Mesenchymal stem cell (in vitro differentiated cells and primary cell): ENCODE measurements at regions not wholly inside any gene's neighbourhood (a gene's known extent, or its start where the extent isn't known, plus 50 kb on each side); places are given as distances from the start of the nearest gene placed in this dataset.

Source experiments
- DNase-seq: peaks from one replicate; pipeline ENCODE4 v3.0.0-alpha.2; 2013
- H2AFZ ChIP-seq: one replicate; pipeline ENCODE4 v1.6.1; 2013; ENCODE audit warnings: low read depth, mild to moderate bottlenecking, control low read depth, inconsistent platforms, low read length, moderate library complexity
- H2AK5ac ChIP-seq: 2 replicates; pipeline ENCODE4 v1.6.1; 2013; ENCODE audit warnings: low read length, moderate library complexity, mild to moderate bottlenecking, inconsistent platforms; ENCODE audit not compliant: severe bottlenecking
- H2BK120ac ChIP-seq: one replicate; pipeline ENCODE4 v1.6.1; 2013; ENCODE audit warnings: low read depth, mild to moderate bottlenecking, inconsistent platforms, low read length, moderate library complexity
- H2BK12ac ChIP-seq, 2 experiments: one replicate each; pipeline ENCODE4 v1.6.1; 2013; ENCODE audit warnings: inconsistent platforms in 2 of 2, low read length in 2 of 2, mild to moderate bottlenecking in 2 of 2, moderate library complexity in 2 of 2, control low read depth in 1 of 2
- H2BK15ac ChIP-seq: one replicate; pipeline ENCODE4 v1.6.1; 2013; ENCODE audit warnings: mild to moderate bottlenecking, low read depth, inconsistent platforms; ENCODE audit not compliant: poor library complexity, severe bottlenecking
- H2BK5ac ChIP-seq: 2 replicates; pipeline ENCODE4 v1.6.1; 2013; ENCODE audit warnings: low read depth, mild to moderate bottlenecking, low read length, control low read depth, inconsistent platforms; ENCODE audit not compliant: poor library complexity, severe bottlenecking
- H3K14ac ChIP-seq, 2 experiments: one replicate each; pipeline ENCODE4 v1.6.1; 2013; ENCODE audit warnings: inconsistent platforms in 2 of 2, low read length in 2 of 2, control low read depth in 1 of 2, mild to moderate bottlenecking in 1 of 2, moderate library complexity in 1 of 2
- H3K18ac ChIP-seq, 2 experiments: one replicate each; pipeline ENCODE4 v1.6.1; 2013; ENCODE audit warnings: inconsistent platforms in 2 of 2, low read length in 2 of 2, control low read depth in 1 of 2, low read depth in 1 of 2, mild to moderate bottlenecking in 1 of 2
- H3K23ac ChIP-seq, 2 experiments: one replicate each; pipeline ENCODE4 v1.6.1; 2013; ENCODE audit warnings: inconsistent platforms in 2 of 2, low read length in 2 of 2, mild to moderate bottlenecking in 2 of 2, moderate library complexity in 2 of 2, control low read depth in 1 of 2
- H3K27ac ChIP-seq: 2 replicates; pipeline ENCODE4 v1.5.1; 2013; ENCODE audit warnings: mild to moderate bottlenecking, moderate library complexity, low read length, control low read depth, inconsistent platforms; ENCODE audit not compliant: poor library complexity, severe bottlenecking
- H3K27me3 ChIP-seq, 2 experiments: 2 replicates each; pipeline versions ENCODE4 v1.6.1 to v1.7.0; 2013; ENCODE audit warnings: low read length in 2 of 2, mild to moderate bottlenecking in 2 of 2, moderate library complexity in 2 of 2, control low read depth in 1 of 2, inconsistent platforms in 1 of 2; ENCODE audit not compliant: control insufficient read depth in 1 of 2, insufficient read depth in 1 of 2
- H3K36me3 ChIP-seq, 2 experiments: 2 replicates each; pipeline versions ENCODE4 v1.6.1 to v1.7.0; 2013; ENCODE audit warnings: low read length in 2 of 2, control low read depth in 1 of 2, inconsistent platforms in 1 of 2, low read depth in 1 of 2, mild to moderate bottlenecking in 1 of 2; ENCODE audit not compliant: insufficient read depth in 2 of 2, control insufficient read depth in 1 of 2
- H3K4ac ChIP-seq, 2 experiments: one replicate each; pipeline ENCODE4 v1.6.1; 2013; ENCODE audit warnings: inconsistent platforms in 2 of 2, low read length in 2 of 2, mild to moderate bottlenecking in 2 of 2, moderate library complexity in 2 of 2, control low read depth in 1 of 2, low read depth in 1 of 2
- H3K4me1 ChIP-seq: 2 replicates; pipeline ENCODE4 v1.6.1; 2013; ENCODE audit warnings: low read depth, low read length, control low read depth; ENCODE audit not compliant: control insufficient read depth, insufficient read depth
- H3K4me2 ChIP-seq: 2 replicates; pipeline ENCODE4 v1.6.1; 2013; ENCODE audit warnings: low read length, mild to moderate bottlenecking, inconsistent platforms; ENCODE audit not compliant: poor library complexity, severe bottlenecking
- H3K4me3 ChIP-seq, 2 experiments: 2 replicates each; pipeline versions ENCODE4 v1.5.1 to v1.7.0; 2013; ENCODE audit warnings: low read length in 2 of 2, mild to moderate bottlenecking in 2 of 2, control low read depth in 1 of 2, low read depth in 1 of 2; ENCODE audit not compliant: insufficient read depth in 1 of 2
- H3K79me1 ChIP-seq: replicated peaks from 2 replicates; pipeline ENCODE4 v1.6.1; 2013; ENCODE audit warnings: mild to moderate bottlenecking, control low read depth, low read length, inconsistent platforms; ENCODE audit not compliant: poor library complexity, severe bottlenecking
- H3K9ac ChIP-seq: 2 replicates; pipeline ENCODE4 v1.7.0; 2013; ENCODE audit warnings: mild to moderate bottlenecking, low read length, moderate library complexity
- H3K9me3 ChIP-seq: 2 replicates; pipeline ENCODE4 v1.7.0; 2013; ENCODE audit warnings: mild to moderate bottlenecking, low read length; ENCODE audit not compliant: control insufficient read depth
- H4K8ac ChIP-seq: one replicate; pipeline ENCODE4 v1.6.1; 2013; ENCODE audit warnings: inconsistent platforms, mild to moderate bottlenecking, low read length, moderate library complexity
- H4K91ac ChIP-seq: one replicate; pipeline ENCODE4 v1.6.1; 2013; ENCODE audit warnings: mild to moderate bottlenecking, low read length, inconsistent platforms
- WGBS: methylation state at CpG from one replicate; pipeline ENCODE4 v1.1.7; 2013; ENCODE audit warnings: mixed read lengths; 5-methylcytosine and 5-hydroxymethylcytosine counted together

- DNase-seq, result no peak
- Histone ChIP-seq H2AK5ac (no peak overlapping the region), H4K91ac (no peak overlapping the region), H3K9me3 (no peaks in the 10 kb centered on the region), H2BK15ac (no peak overlapping the region), H2BK5ac (no peak overlapping the region), H3K4me1 (no peaks in the 10 kb centered on the region), H3K4me2 (no peak overlapping the region), H3K14ac (no peak overlapping the region), H3K23ac (no peak overlapping the region), H3K27ac (no peak overlapping the region), H2AFZ (no peak overlapping the region), H2BK120ac (no peak overlapping the region), H3K18ac (no peak overlapping the region), H3K9ac (no peak overlapping the region), H2BK12ac (no peak overlapping the region), H3K79me1 (no peaks in the 10 kb centered on the region), H4K8ac (no peak overlapping the region), H3K27me3 (no peaks in the 10 kb centered on the region), H3K36me3 (no peaks in the 10 kb centered on the region), H3K4me3 (no peak overlapping the region), H3K4ac (no peak overlapping the region)
- 100% methylated on average over 1 of the region's 3 CpGs for WGBS
These were observed 619.4 kb upstream of the CHAC2 start for GRCh38 chr2:53148221-53148620.

- no peak overlapping the region for H2AFZ ChIP-seq
- peak overlapping the region; percentile 58 for H3K27ac ChIP-seq
- no peak overlapping the region for H4K91ac ChIP-seq
- peak overlapping the region in 1 of 2 experiments; percentile 66 for H2BK12ac ChIP-seq
- H2AK5ac ChIP-seq, result peak overlapping the region; percentile 99
- no peak overlapping the region for H3K4me3 ChIP-seq
- peak; percentile 13 for DNase-seq
- no peaks in the 10 kb centered on the region for H3K79me1 ChIP-seq
- H3K4me1 ChIP-seq, result peaks cover 1% of the 10 kb centered on the region
- H3K4me2 ChIP-seq, result no peak overlapping the region
- no peaks in the 10 kb centered on the region for H3K27me3 ChIP-seq
- H3K4ac ChIP-seq, result no peak overlapping the region
- no peak overlapping the region for H3K9ac ChIP-seq
- H3K14ac ChIP-seq, result no peak overlapping the region
- H2BK5ac ChIP-seq, result peak overlapping the region; percentile 74
- no peak overlapping the region for H3K18ac ChIP-seq
- H2BK120ac ChIP-seq, result no peak overlapping the region
- no peak overlapping the region for H4K8ac ChIP-seq
- H3K36me3 ChIP-seq, result no peaks in the 10 kb centered on the region
- WGBS, result 7% methylated on average over 1 of the region's 1 CpG
- no peaks in the 10 kb centered on the region for H3K9me3 ChIP-seq
- H2BK15ac ChIP-seq, result no peak overlapping the region
- H3K23ac ChIP-seq, result no peak overlapping the region
These were observed 636.2 kb upstream of the CHAC2 start for GRCh38 chr2:53131416-53131815.

GRCh38 chr2:53130441-53130943 lies 637.1 kb upstream of the CHAC2 start:
- no peaks in the 10 kb centered on the region for H3K9me3 ChIP-seq
- peak overlapping the region; percentile 87 for H3K27ac ChIP-seq
- H3K36me3 ChIP-seq, result no peaks in the 10 kb centered on the region
- H2BK12ac ChIP-seq, result no peak overlapping the region
- no peak overlapping the region for H3K4me2 ChIP-seq
- peaks cover 1% of the 10 kb centered on the region for H3K4me1 ChIP-seq
- H2BK15ac ChIP-seq, result no peak overlapping the region
- H2BK120ac ChIP-seq, result no peak overlapping the region
- peak overlapping the region; percentile 62 for H2BK5ac ChIP-seq
- peak; percentile 49 for DNase-seq
- no peak overlapping the region for H4K8ac ChIP-seq
- WGBS, result 79% methylated on average over 2 of the region's 5 CpGs
- no peak overlapping the region for H3K4ac ChIP-seq
- no peak overlapping the region for H4K91ac ChIP-seq
- H3K79me1 ChIP-seq, result no peaks in the 10 kb centered on the region
- peak overlapping the region in 1 of 2 experiments; percentile 61 for H3K18ac ChIP-seq
- H3K27me3 ChIP-seq, result no peaks in the 10 kb centered on the region
- no peak overlapping the region for H3K23ac ChIP-seq
- no peak overlapping the region for H3K4me3 ChIP-seq
- H3K9ac ChIP-seq, result peak overlapping the region; percentile 46
- H2AFZ ChIP-seq, result no peak overlapping the region
- H3K14ac ChIP-seq, result no peak overlapping the region
- H2AK5ac ChIP-seq, result peak overlapping the region; percentile 19

- H3K4me3 ChIP-seq, result no peak overlapping the region
- no peak overlapping the region for H4K8ac ChIP-seq
- no peak overlapping the region for H2AFZ ChIP-seq
- H3K4me2 ChIP-seq, result no peak overlapping the region
- H3K4me1 ChIP-seq, result peaks cover 1% of the 10 kb centered on the region
- H2BK12ac ChIP-seq, result no peak overlapping the region
- no peaks in the 10 kb centered on the region for H3K9me3 ChIP-seq
- H3K27me3 ChIP-seq, result no peaks in the 10 kb centered on the region
- H3K36me3 ChIP-seq, result no peaks in the 10 kb centered on the region
- no peak overlapping the region for H3K23ac ChIP-seq
- H2BK15ac ChIP-seq, result no peak overlapping the region
- no peak overlapping the region for H3K4ac ChIP-seq
- no peak overlapping the region for H2BK5ac ChIP-seq
- no peak overlapping the region for H2BK120ac ChIP-seq
- H3K79me1 ChIP-seq, result no peaks in the 10 kb centered on the region
- WGBS, result 27% methylated on average over 1 of the region's 1 CpG
- H3K14ac ChIP-seq, result no peak overlapping the region
- no peak overlapping the region for H2AK5ac ChIP-seq
- peak overlapping the region; percentile 46 for H3K9ac ChIP-seq
- H3K18ac ChIP-seq, result no peak overlapping the region
- peak overlapping the region; percentile 87 for H3K27ac ChIP-seq
- DNase-seq, result peak; percentile 84
- no peak overlapping the region for H4K91ac ChIP-seq
These were observed 637.8 kb upstream of the CHAC2 start for GRCh38 chr2:53129851-53130250.
